SIG-M5 (cell line): ENCODE measurements at regions not wholly inside any gene's neighbourhood (a gene's known extent, or its start where the extent isn't known, plus 50 kb on each side); places are given as distances from the start of the nearest gene placed in this dataset.
"Not testable (repeated sequence)": the region's sequence is repeated elsewhere in the genome, so short reads cannot be mapped to it uniquely, and the experiment has no call there.

Experiments used
- DNase-seq: peaks from one replicate; lab custom pipeline; 2025; lab: John Stamatoyannopoulos, UW

- not testable (repeated sequence) for DNase-seq
Measured at GRCh38 chr11:127941554-127941953, 645.8 kb downstream of the ETS1 start.

- DNase-seq = no peak
Measured at GRCh38 chr11:127939000-127939399, 648.4 kb downstream of the ETS1 start.

- DNase-seq = no peak
Measured at GRCh38 chr11:127935081-127935480, 652.3 kb downstream of the ETS1 start.

- DNase-seq = not testable (repeated sequence)
Measured at GRCh38 chr11:127933961-127934360, 653.4 kb downstream of the ETS1 start.

- DNase-seq = no peak
Measured at GRCh38 chr11:127931803-127932202, 655.6 kb downstream of the ETS1 start.

GRCh38 chr11:127926721-127927120, 660.6 kb downstream of the ETS1 start:
- DNase-seq = no peak

- DNase-seq = no peak
Measured at GRCh38 chr11:127925475-127925874, 661.9 kb downstream of the ETS1 start.

- DNase-seq = peak; percentile 30
Measured at GRCh38 chr11:127919206-127920000, 668.0 kb downstream of the ETS1 start.

GRCh38 chr11:127902382-127902781, 685.0 kb downstream of the ETS1 start:
- DNase-seq = no peak

- DNase-seq = no peak
Measured at GRCh38 chr11:127898422-127899365, 688.7 kb downstream of the ETS1 start.

- no peak for DNase-seq
Measured at GRCh38 chr11:127895776-127896175, 691.6 kb downstream of the ETS1 start.

GRCh38 chr11:127894316-127894715, 693.0 kb downstream of the ETS1 start:
- DNase-seq = no peak

GRCh38 chr11:127890030-127890615, 697.2 kb downstream of the ETS1 start:
- DNase-seq = no peak

GRCh38 chr11:127888386-127888785, 699.0 kb downstream of the ETS1 start:
- DNase-seq = no peak

GRCh38 chr11:127875131-127875530, 712.2 kb downstream of the ETS1 start:
- DNase-seq = no peak

- no peak for DNase-seq
Measured at GRCh38 chr11:127873478-127873877, 713.9 kb downstream of the ETS1 start.

- no peak for DNase-seq
Measured at GRCh38 chr11:127866109-127866508, 721.2 kb downstream of the ETS1 start.

- no peak for DNase-seq
Measured at GRCh38 chr11:127864861-127865260, 722.5 kb downstream of the ETS1 start.

- no peak for DNase-seq
Measured at GRCh38 chr11:127862406-127862805, 725.0 kb downstream of the ETS1 start.

GRCh38 chr11:127859941-127860354, 727.4 kb downstream of the ETS1 start:
- DNase-seq = no peak

- no peak for DNase-seq
Measured at GRCh38 chr11:127844876-127845275, 742.5 kb downstream of the ETS1 start.
